ENCODE measurements at regions not wholly inside any gene's neighbourhood (a gene's known extent, or its start where the extent isn't known, plus 50 kb on each side); places are given as distances from the start of the nearest gene placed in this dataset.

DNA sequence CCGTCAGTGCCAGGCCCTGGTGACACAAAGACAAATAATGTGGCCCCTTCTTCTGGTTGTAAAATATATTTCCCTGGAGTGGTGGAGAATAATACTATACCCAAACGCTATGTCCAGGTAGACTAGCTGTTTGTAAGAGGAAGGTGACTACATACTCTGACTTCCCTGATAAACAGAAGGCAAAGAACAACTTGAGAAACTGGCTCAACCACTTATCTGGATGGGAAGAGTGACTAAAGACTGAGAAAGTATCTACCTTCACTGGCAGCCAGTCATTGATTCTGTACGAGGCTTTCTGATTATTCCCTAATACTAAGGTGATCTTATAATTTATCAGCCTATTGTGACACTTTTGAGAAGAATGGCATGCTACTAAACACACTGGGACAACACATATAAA is 569.7 kb downstream of the EPHA7 start:
- TF ChIP-seq, protein P1, sequence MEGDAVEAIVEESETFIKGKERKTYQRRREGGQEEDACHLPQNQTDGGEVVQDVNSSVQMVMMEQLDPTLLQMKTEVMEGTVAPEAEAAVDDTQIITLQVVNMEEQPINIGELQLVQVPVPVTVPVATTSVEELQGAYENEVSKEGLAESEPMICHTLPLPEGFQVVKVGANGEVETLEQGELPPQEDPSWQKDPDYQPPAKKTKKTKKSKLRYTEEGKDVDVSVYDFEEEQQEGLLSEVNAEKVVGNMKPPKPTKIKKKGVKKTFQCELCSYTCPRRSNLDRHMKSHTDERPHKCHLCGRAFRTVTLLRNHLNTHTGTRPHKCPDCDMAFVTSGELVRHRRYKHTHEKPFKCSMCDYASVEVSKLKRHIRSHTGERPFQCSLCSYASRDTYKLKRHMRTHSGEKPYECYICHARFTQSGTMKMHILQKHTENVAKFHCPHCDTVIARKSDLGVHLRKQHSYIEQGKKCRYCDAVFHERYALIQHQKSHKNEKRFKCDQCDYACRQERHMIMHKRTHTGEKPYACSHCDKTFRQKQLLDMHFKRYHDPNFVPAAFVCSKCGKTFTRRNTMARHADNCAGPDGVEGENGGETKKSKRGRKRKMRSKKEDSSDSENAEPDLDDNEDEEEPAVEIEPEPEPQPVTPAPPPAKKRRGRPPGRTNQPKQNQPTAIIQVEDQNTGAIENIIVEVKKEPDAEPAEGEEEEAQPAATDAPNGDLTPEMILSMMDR (IDR thresholded peaks at IDR 0.05): no peak
- TF ChIP-seq MAFK (IDR thresholded peaks at IDR 0.05; ENCODE audit: partially characterized antibody): no peak
- no peak for TF ChIP-seq BHLHE40 (IDR thresholded peaks at IDR 0.05; ENCODE audit: low read depth, low read length)
- TF ChIP-seq CHD2 (IDR thresholded peaks at IDR 0.05; ENCODE audit: low read length, partially characterized antibody): no peak
- TF ChIP-seq, protein P2, sequence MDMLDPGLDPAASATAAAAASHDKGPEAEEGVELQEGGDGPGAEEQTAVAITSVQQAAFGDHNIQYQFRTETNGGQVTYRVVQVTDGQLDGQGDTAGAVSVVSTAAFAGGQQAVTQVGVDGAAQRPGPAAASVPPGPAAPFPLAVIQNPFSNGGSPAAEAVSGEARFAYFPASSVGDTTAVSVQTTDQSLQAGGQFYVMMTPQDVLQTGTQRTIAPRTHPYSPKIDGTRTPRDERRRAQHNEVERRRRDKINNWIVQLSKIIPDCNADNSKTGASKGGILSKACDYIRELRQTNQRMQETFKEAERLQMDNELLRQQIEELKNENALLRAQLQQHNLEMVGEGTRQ (IDR thresholded peaks at IDR 0.05): no peak
- no peak for TF ChIP-seq ZFP36 (IDR thresholded peaks at IDR 0.05; ENCODE audit: borderline replicate concordance, partially characterized antibody)
